NCI-H2029 (cell line): ENCODE measurements at regions not wholly inside any gene's neighbourhood (a gene's known extent, or its start where the extent isn't known, plus 50 kb on each side); places are given as distances from the start of the nearest gene placed in this dataset.
"Not testable (repeated sequence)": the region's sequence is repeated elsewhere in the genome, so short reads cannot be mapped to it uniquely, and the experiment has no call there.

Experiments
- DNase-seq: peaks from one replicate; lab custom pipeline; 2025; lab: John Stamatoyannopoulos, UW

GRCh38 chr1:120278259-120278610 is 101.9 kb upstream of the SEC22B start:
- not testable (repeated sequence) for DNase-seq

- DNase-seq: not testable (repeated sequence)
These were observed 101.3 kb upstream of the SEC22B start for GRCh38 chr1:120277428-120278258.

- not testable (repeated sequence) for DNase-seq
These were observed 100.4 kb upstream of the SEC22B start for GRCh38 chr1:120276710-120277109.

GRCh38 chr1:120274438-120274837 is 98.1 kb upstream of the SEC22B start:
- not testable (repeated sequence) for DNase-seq

GRCh38 chr1:120273363-120273762 is 97.0 kb upstream of the SEC22B start:
- DNase-seq: not testable (repeated sequence)

GRCh38 chr1:120272242-120272641 is 95.9 kb upstream of the SEC22B start:
- not testable (repeated sequence) for DNase-seq

- not testable (repeated sequence) for DNase-seq
These were observed 95.4 kb upstream of the SEC22B start for GRCh38 chr1:120271561-120272221.

- not testable (repeated sequence) for DNase-seq
These were observed 91.7 kb upstream of the SEC22B start for GRCh38 chr1:120267894-120268551.

- not testable (repeated sequence) for DNase-seq
These were observed 88.2 kb upstream of the SEC22B start for GRCh38 chr1:120264564-120264963.

- DNase-seq: not testable (repeated sequence)
These were observed 86.8 kb upstream of the SEC22B start for GRCh38 chr1:120262791-120263751.

- DNase-seq: not testable (repeated sequence)
These were observed 81.4 kb upstream of the SEC22B start for GRCh38 chr1:120257778-120258105.

- DNase-seq: not testable (repeated sequence)
These were observed 80.9 kb upstream of the SEC22B start for GRCh38 chr1:120257064-120257777.

- DNase-seq: not testable (repeated sequence)
These were observed 74.4 kb upstream of the SEC22B start for GRCh38 chr1:120250756-120251155.

- DNase-seq: not testable (repeated sequence)
These were observed 72.6 kb upstream of the SEC22B start for GRCh38 chr1:120248726-120249427.

GRCh38 chr1:120248203-120248602 is 71.9 kb upstream of the SEC22B start:
- not testable (repeated sequence) for DNase-seq

GRCh38 chr1:120243867-120244266 is 67.5 kb upstream of the SEC22B start:
- DNase-seq: not testable (repeated sequence)

- DNase-seq: not testable (repeated sequence)
These were observed 66.3 kb upstream of the SEC22B start for GRCh38 chr1:120242582-120242981.

GRCh38 chr1:120241868-120242267 is 65.5 kb upstream of the SEC22B start:
- not testable (repeated sequence) for DNase-seq

GRCh38 chr1:120240181-120240580 is 63.9 kb upstream of the SEC22B start:
- not testable (repeated sequence) for DNase-seq

GRCh38 chr1:120239351-120239750 is 63.0 kb upstream of the SEC22B start:
- not testable (repeated sequence) for DNase-seq
